GM13976 (cell line): ENCODE measurements at regions not wholly inside any gene's neighbourhood (a gene's known extent, or its start where the extent isn't known, plus 50 kb on each side); places are given as distances from the start of the nearest gene placed in this dataset.

ENCODE experiments used
- DNase-seq: peaks from one replicate; pipeline ENCODE4 v3.0.0; 2012; ENCODE audit warnings: low spot score
- CTCF ChIP-seq: IDR thresholded peaks from 2 replicates; pipeline ENCODE4 v1.5.1; 2012; ENCODE audit warnings: borderline replicate concordance, mild to moderate bottlenecking; ENCODE audit not compliant: insufficient read depth; ENCODE audit errors: extremely low read depth, missing control alignments, control extremely low read depth
- in situ Hi-C: fragments of 300-500 bp; cut with MboI; formaldehyde crosslinking; loops from one replicate; pipeline ENCODE4 v1.12.0; 2022; ENCODE audit warnings: low sequenced_read_pairs, mixed read lengths, inconsistent platforms; ENCODE audit not compliant: unreplicated experiment

GRCh38 chr11:106178361-106178760, 100.9 kb downstream of the AASDHPPT start:
- no peak for TF ChIP-seq CTCF
- DNase-seq = no peak
- in situ Hi-C loops = no loop called here

DNA sequence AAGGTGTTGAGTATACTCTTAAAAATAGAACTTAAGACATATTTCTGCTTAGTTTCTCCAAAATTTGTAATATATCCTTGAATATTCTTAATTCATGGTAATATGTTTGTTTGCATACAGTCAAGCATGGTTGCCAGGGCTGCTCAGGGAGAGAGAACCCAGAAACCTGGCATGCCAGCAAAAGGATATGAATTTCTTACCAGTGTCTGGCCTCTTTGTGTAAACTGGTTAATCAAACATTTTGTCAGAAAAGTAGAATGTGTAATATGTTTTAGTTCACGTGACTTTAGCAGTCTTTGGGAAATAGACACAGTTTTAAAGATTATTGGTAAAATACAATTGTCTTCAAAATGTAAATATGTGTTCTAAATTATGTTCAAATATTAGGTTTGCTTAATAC, 101.6 kb downstream of the AASDHPPT start:
- no peak for TF ChIP-seq CTCF
- no peak for DNase-seq
- in situ Hi-C loops = no loop called here

GRCh38 chr11:106186630-106187029, 109.2 kb downstream of the AASDHPPT start:
- no peak for DNase-seq
- in situ Hi-C loops = no loop called here
- TF ChIP-seq CTCF = no peak

DNA sequence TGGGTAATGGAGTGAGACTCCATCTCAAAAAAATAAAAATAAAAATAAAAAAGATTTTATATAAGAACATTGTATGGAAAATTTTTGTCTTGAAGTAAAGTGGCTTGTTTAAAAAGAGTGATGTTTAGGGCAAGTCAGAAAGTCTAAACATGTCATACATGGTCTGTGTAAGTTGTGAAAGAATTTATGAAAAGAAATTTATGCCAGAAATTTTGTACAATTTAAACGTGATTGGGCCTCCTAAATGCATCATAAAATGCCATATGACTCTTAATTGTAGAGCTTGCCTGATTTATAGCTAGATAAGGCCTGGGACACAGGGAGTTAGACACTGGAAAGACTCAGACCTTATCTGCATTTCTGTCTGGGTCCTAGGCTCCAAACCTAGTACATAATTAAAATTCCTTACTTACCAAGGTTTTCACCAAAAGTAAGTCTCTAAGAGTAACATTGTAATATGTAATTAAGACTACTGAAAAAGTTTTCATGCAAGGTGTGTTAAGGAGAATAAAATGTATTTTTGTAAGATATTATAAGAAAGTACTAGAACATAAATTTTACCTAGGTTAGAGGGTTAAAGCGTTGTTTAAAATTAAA, 110.5 kb downstream of the AASDHPPT start:
- in situ Hi-C loops = no loop called here
- DNase-seq = no peak
- no peak for TF ChIP-seq CTCF

GRCh38 chr11:106193956-106194355, 116.5 kb downstream of the AASDHPPT start:
- no peak for TF ChIP-seq CTCF
- in situ Hi-C loops = no loop called here
- DNase-seq = no peak

GRCh38 chr11:106197438-106197837, 120.0 kb downstream of the AASDHPPT start:
- DNase-seq = no peak
- TF ChIP-seq CTCF = no peak
- in situ Hi-C loops = no loop called here

GRCh38 chr11:106202935-106203620, 125.6 kb downstream of the AASDHPPT start:
- DNase-seq = no peak
- no peak for TF ChIP-seq CTCF
- in situ Hi-C loops = no loop called here
